HG03442 (cell line): ENCODE measurements at regions not wholly inside any gene's neighbourhood (a gene's known extent, or its start where the extent isn't known, plus 50 kb on each side); places are given as distances from the start of the nearest gene placed in this dataset.
A peak's percentile ranks its signal among the peaks of the same experiment; 100 is the strongest.

Experiments
- ATAC-seq: cut with Tn5 transposase; IDR thresholded peaks from one replicate; pipeline ENCODE4 v1.9.1; 2021; ENCODE audit warnings: mild to moderate bottlenecking, moderate library complexity; ENCODE audit not compliant: unreplicated experiment

DNA sequence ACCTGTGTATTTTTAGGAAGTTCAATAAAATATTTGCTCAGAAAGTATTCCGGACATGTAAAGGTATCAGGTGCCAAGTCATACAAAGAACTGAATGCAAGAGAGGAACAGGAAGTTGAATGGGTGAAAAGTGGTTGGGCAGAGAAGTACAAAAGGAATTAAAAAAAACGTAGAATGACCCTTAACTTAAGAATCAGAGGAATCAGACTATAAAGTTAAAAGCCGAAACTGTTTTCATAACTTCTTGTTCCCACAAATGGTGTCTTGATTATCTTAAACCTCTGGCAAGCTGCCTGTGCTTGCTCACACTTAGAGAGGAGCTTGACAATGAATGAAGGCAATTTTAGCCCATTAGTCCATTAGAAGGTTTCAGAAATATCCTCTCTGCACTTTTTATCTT, 81.6 kb upstream of the HHIP start:
- no peak for ATAC-seq

DNA sequence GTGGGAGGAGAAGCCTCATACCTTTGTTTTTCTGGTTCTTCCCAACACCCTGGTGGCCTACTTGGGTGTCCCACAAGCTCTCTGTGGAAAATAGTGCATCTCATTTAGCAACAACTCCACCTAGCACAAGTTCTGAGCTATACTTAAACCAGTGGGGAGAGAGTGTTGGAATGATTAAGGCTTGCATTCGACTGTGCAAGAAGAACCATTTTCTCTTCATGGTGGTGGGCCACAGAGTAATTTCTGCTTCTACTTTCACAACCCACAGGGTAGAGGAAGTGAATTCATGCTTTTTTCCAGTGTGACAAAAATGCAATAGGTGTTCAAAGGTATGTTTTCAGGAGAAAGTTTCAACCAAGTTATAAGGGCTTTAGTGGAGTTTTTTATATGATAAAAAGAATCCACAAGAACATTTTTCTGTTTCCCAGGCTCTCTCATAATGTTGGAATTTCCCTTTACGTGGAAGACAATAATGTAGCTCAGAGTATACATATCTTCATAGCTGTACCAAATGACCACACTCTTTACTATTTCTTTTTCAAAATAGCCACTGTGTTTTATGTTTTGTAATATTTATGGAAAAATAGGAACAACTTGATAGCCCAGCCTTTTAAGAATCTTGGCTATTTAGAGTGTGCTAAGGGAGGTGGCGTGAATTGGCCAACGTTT, 80.3 kb upstream of the HHIP start:
- peak; percentile 69 for ATAC-seq

GRCh38 chr4:144572660-144573059, 73.3 kb upstream of the HHIP start:
- ATAC-seq, result no peak

GRCh38 chr4:144574000-144574399, 72.0 kb upstream of the HHIP start:
- ATAC-seq, result peak; percentile 54

GRCh38 chr4:144574509-144574908, 71.4 kb upstream of the HHIP start:
- no peak for ATAC-seq

DNA sequence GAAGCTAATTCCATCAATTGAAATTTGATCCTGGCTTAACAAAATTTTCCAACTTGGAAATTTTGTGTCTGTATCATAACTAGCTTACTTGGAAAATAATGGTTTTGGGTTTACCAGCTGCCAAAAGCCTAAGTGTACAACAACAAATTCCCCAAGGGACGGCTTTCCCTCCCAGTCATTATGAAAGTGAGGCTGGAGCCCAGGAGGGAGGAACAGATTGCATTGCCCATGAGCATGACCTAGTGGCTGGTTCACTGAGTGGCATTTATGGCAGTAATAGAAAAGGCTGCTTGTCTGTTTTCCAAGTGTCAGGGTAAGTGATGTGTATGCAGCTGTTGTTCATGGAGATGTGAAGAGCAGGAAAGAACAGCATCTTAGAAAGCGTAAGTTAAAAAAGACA, 70.8 kb upstream of the HHIP start:
- peak; percentile 65 for ATAC-seq

DNA sequence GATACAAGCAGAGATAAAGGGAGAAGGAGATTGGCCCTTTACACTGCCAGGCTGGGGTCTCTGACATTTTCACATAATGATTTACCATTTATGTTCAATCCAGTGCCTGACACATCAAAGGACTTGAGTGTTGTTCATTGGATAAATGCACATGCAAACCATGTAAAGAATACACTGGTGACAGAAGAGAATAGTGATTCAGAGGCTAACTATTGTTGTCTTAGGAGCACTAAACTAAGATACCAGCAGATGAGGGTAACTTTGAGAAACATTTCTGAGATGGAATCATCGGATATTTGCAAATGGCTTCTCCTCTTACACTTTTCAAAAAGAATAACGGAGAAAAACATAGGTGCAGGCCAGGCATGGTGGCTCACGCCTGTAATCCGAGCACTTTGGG, 67.3 kb upstream of the HHIP start:
- no peak for ATAC-seq

DNA sequence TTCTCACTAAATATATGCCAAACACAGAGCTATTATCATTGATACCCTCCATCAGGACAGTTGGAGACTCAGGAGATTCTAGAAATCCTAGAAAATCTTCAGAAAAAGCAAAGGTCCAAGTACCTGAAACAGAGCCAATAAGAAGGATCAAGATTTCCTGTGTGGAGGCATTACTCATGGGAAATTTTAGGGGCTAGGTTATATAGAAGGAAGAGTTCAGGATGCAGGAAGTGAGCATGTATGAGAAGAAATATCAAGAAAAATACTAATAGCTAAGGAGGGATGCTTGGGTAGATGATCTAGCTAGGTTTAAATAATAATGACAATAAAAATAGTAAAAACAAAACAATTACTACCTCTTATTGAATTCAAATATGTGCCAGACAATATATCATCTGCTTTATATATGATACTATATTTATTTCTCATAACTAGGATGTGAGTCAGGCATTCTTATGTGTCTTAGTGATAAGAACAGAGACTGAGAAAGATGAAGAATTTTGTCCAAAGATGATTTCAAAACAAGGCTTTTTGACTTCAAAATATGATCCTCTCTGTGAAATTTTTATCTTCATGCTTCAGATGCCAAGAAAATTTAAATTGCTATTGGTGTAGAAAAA, 66.4 kb upstream of the HHIP start:
- no peak for ATAC-seq

DNA sequence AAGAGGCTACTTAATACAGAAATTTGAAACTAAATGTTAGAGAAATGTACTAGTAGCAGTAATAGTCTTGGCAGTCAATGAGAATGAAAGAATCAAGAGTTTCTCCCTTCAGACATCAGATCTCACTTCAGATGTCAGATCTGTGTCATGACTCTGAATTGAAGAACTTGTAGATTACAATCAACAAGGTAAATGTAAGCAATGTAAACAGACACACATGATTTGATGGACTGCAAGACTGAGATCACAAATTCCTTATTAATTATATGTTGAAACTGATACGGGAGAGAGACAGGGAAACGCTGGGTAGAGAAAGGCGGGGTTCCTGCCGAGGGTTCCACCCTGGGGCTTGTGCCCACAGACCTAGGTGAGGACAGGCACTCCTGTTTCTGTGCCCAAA, 65.5 kb upstream of the HHIP start:
- no peak for ATAC-seq

GRCh38 chr4:144582105-144582850, 63.7 kb upstream of the HHIP start:
- ATAC-seq, result no peak

DNA sequence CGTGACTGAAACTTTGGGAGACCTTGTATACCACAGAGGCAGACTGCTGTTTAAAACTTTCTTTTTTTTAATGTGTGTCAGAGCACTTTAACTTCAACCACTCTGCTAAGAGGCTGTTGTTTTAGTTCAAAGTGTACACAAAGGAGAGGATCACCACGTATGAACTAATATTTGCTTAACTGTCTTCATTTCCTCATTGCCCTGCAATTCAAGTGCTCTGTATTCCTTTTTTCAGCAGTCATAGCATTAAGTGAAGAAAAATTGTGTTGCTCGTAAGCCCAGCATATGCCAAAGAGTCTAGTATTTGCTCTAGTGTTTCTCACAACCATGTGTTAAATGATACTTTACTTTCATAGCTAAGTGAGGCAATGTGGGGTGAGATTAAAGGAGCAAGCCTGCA, 63.0 kb upstream of the HHIP start:
- ATAC-seq, result no peak

DNA sequence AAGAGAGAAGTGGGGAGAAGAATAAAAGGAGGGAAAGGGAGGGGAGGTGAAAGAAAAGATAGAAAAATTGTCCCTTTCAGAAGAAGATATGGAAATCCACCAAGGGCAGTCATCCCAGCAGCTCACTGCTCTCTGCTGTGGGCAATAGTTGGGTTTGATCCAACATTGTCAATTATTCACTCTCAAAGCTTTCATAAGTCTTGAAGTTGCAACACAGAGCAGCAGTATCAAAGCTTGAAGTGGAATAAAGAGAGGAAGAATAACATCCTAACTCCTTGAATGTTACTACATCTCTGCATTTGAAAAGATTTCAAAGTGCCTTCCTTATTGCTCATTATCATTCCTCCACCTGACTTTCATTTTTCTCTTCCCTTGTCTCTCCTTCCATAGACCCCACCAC, 62.3 kb upstream of the HHIP start:
- ATAC-seq, result no peak

DNA sequence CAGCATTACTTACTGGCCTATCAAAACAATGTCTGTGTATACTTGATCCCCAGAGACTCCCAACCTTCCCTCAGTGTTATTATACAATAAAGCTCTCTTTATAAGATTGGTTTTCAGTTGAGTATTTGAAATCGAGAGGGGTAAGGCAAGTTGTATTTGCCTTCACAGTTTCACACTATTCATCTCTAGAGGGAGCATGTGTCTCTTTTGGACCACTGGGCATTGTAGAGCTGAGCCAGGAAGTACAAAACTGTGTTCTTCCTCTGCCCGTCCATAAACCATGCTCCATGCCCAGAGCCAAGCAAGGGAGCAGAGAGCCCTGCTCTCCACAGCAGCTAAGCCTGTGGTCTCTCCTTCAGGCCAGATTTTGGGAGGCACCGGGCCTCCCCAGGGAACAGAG, 61.5 kb upstream of the HHIP start:
- no peak for ATAC-seq

DNA sequence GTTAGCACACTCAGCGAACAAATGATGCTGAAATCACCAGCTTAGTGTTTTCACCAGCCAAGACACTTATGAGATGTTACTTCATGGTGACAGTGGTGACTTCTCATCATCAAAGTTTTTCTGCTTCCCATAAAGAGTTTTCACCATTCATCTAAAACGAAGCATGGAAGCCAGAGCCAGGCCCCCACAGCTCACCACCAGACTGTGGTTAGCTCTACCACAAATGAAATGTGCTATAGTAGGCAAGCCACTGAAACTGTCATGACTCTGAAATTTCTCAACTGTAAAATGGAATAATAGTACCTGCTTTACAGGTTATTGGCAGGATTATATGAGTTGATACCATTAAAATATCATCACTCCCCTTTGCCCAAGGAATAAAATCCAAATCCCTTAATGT, 56.4 kb upstream of the HHIP start:
- ATAC-seq, result peak; percentile 58

GRCh38 chr4:144590020-144590419, 55.9 kb upstream of the HHIP start:
- no peak for ATAC-seq

DNA sequence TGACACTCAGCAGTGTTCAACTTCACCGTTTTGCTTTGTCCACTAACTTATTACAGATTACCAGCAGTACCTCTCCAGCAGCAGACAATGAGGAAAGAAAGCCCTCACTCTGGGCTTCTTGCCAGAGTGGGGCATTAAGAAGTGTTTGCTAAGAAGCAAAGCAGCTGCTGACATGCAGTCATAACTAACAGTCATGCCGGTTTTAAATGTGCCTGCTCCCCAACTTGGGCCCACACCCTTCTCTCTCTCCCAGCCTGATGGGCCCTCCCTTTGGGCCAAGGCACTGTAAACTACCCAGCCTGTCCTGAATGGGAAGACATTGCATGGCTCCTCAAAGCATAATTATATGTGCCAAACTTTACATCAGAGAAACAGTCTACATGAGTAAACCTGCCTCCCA, 54.6 kb upstream of the HHIP start:
- no peak for ATAC-seq

- ATAC-seq, result no peak
These were observed 53.7 kb upstream of the HHIP start for GRCh38 chr4:144592264-144592663.

GRCh38 chr4:144594471-144594986, 51.4 kb upstream of the HHIP start:
- no peak for ATAC-seq

DNA sequence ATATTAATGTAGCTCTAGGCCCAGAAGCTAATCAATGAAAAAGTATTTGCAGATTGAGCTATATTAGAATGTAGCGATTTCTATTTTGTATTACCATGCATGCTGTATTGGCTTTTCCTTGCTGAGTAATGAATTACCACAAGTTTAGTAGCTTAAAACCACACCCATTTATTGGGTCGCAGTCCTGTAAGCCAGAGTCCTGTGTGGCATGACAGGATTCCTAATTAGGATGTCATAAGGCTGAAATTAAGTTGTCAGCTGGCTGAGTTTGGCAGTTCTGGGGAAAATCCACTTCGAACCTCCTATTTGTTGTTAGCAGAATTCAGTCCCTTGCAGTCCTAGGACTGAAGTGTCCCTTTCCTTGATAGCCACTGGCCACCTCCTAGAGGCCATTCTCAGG, 50.3 kb upstream of the HHIP start:
- no peak for ATAC-seq
